CD4-positive, alpha-beta T cell treated with Interleukin-12 subunit alpha and Interleukin-12 subunit beta, for 1 hour (primary cell): ENCODE measurements at regions not wholly inside any gene's neighbourhood (a gene's known extent, or its start where the extent isn't known, plus 50 kb on each side); places are given as distances from the start of the nearest gene placed in this dataset.
"Not testable (repeated sequence)": the region's sequence is repeated elsewhere in the genome, so short reads cannot be mapped to it uniquely, and the experiment has no call there.

Experiments used
- DNase-seq: peaks from one replicate; pipeline ENCODE4 v3.0.0-alpha.2; 2020

DNA sequence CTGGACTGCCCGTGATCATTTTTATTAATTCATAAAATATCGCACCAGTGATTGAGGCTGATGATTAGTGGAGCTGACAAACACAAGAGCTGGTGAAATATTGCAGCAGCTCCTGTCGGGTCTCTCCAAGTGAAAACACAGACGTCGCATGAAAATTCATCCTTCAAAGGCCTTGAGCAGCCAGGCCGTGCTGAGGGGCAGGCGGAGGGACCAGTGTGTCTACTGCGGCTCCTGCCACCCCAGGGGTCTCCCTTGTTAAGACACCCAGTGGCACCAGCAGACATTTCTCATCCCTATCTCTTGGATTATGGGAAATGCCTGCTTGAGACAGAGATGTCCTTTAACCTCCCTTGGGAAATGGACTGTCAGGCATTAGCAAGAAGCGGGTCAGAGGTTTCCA, 289.4 kb upstream of the TLE3 start:
- no peak for DNase-seq

- DNase-seq = no peak
Measured at GRCh38 chr15:70385711-70386110, 288.0 kb upstream of the TLE3 start.

DNA sequence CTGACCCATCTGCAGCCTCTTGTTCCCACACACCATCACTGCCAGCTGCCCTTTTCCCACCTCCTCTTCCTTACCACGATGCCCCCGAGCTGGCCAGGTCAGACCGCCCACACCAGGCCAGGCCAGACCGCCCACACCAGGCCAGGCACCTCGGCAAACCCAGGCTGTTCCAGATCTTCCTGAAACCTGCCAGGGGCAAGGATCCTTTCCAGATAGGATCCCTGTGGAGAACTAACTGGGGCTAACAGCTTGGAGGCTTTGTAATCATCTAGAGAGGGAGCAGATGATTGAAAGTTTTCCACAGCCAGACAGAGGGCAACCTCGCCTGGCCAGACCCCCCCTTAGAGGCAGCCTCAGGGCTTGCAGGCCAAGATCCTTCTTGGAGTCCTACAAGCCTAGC, 287.3 kb upstream of the TLE3 start:
- DNase-seq = no peak

DNA sequence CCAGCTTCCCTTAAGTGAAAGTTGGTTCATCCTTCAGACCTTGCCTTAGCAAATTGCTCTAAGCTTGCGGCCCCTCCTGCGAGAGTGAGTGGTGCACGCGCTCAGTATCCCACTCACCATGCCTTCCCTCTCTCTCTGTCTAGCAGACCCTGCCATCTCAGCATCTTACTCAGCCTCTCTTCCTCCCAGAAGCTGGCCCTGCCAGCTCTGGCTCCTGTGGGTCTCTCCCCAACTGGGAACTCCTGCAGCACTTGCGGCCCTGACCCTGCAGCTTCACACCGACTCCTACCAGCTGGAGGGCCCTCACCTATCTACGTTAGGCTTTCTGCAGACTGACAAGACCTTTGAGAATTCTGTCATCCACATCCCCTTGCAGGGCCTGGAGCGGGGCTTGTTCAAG, 286.1 kb upstream of the TLE3 start:
- no peak for DNase-seq

GRCh38 chr15:70382762-70383458, 285.2 kb upstream of the TLE3 start:
- DNase-seq = no peak

DNA sequence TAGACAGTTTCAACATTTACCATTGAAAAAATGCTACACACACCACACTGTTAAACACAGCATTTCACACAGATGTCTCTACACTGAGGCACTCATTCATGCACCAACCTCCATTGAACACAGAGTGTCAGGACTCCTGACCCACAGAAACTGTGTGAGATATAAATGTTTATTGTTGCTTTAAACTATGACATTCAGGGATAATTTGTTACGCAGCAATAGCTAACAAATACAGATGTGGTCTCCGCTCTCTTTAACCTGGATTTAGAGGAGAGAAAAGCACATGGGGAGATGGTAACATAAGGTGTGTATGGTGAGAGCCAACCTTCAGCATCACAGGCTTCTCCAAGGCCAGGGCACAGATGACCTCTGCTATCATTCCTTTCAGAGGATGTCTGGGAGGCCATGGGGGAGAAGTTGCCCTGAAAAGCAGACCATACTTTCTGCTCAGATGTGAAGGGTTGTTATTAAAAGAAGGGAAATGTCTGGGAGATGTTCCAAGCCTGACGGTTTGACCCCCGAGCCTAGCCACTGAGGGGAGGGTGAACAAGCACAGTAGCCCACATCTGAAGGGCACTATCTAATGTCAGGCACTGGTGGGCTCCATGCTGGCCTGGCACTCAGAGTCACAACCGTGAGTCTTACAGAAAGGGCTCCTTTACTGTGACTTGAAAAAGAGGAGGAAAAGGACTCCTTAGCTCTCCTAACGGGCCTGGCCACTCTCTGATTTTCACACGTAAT, 284.5 kb upstream of the TLE3 start:
- no peak for DNase-seq

DNA sequence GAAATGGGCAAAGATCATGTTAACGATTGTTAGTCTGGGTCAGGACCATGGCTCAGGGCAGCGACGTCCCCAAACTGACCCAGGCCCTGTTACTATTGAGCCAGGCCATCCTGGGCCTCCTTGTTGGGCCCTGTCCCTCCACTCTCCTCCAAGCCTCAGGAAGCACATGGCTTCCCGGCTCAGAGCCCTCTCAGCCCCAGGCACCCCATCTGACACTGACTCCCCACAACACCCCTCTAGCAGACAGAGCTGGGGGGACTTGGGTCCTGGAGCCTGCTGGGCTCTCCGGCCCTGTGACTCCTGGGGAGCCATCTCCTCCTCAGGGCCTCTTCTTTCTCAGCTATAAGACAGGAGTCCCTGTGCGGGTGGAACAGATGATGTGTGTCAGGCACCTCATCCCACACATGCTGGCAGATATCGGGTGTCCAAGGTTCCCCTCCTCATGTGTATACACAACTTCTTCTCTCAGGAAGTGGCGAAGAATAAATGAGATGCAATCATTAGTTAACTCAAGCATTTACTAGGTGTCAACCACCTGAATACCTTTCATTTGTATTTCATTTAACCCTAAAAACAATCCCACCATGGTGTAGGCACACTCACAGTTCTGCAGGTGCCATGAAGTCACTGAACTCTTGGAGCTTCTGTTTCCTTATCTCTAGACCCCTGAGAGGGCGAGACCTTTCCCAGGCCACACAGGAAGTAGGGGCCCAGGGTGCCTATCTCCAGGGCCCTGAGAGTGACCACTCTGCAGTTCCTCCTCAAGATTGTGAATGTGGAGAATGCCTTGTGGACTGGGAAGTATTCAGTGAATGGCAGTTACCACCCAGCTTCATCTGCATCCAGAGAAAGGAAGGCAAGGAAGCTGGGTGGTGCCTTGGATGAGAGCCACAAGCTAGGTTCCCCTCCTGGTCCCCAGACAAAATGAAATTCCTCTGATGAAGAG, 282.5 kb upstream of the TLE3 start:
- no peak for DNase-seq

- no peak for DNase-seq
Measured at GRCh38 chr15:70379134-70379533, 281.4 kb upstream of the TLE3 start.

DNA sequence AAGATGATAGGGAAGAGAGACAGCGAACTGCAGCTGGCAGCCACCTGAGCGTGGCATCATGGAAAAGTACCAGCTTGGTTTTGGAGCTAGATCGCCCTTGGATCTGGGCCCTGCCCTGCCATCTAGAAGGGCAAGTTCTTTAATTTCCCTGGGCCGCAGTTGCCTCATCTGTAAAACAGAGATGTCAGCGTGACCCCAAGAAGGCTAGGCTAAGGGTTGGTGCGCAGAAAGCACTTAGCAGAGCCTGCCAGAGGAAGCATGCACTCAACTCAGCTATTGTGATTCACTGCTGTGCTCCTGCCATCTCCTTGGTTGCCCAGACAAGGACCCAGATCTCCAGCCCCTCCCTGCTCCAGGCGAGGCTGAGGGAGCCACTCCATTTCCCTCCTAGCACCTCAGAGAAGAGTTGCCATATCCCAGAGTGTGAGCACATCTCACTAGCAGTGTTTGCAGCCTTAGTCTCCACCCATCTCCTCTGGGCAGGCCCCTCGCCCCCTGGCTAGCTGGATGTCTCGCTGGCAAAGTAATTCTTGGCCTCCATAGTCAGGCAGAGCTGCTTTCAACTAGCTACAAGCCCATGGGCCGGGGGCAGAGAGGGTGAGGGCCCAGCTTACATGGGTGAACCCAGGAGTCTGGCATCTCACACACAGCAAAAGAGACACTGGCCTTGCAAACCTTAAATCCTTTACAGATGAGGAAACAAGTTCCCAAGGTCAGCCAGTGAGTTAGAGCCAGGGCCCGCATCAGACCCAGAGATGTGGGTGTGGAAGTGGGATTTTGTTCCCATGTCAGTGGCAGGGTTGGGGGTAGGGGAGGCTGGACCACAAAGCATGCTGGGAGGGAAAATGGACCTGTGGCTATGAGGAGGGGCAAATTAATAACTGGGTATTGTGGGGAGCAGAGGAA, 280.7 kb upstream of the TLE3 start:
- DNase-seq = no peak

DNA sequence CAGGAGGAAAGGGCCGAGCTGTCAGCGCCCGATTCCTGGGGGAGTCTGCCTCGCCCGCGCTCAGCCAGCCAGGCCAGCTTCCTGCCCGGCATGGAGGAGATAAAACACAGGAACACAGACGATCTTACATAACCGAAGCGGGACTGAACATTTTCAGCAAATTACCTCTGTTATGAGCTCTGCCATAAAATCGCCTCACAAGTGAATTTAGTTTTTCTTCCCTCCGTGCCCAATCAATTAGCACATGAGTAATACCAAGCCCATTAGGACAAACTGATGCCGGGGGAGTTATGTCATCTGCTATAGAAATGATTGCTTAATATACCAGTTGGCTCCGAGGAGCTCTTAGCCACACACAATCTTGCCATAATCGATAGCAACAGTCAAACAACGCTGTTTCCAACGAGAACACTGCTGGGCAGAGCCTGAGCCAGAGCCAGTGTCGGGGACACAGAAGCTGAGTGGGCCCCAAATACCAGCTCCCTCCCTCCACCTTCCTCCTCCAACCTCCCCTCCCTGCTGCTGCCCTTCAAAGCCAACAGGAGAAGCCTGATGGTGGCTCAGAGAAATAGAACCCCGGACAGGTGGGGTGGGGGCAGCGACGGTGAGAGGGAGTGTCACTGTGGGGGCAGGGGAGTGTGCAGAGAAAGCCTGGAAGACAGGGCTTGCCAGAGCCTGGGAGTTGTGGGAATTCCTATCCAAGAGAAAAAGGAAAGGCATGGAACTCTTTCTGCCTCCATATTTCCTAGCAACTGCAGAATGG, 279.4 kb upstream of the TLE3 start:
- DNase-seq = no peak

DNA sequence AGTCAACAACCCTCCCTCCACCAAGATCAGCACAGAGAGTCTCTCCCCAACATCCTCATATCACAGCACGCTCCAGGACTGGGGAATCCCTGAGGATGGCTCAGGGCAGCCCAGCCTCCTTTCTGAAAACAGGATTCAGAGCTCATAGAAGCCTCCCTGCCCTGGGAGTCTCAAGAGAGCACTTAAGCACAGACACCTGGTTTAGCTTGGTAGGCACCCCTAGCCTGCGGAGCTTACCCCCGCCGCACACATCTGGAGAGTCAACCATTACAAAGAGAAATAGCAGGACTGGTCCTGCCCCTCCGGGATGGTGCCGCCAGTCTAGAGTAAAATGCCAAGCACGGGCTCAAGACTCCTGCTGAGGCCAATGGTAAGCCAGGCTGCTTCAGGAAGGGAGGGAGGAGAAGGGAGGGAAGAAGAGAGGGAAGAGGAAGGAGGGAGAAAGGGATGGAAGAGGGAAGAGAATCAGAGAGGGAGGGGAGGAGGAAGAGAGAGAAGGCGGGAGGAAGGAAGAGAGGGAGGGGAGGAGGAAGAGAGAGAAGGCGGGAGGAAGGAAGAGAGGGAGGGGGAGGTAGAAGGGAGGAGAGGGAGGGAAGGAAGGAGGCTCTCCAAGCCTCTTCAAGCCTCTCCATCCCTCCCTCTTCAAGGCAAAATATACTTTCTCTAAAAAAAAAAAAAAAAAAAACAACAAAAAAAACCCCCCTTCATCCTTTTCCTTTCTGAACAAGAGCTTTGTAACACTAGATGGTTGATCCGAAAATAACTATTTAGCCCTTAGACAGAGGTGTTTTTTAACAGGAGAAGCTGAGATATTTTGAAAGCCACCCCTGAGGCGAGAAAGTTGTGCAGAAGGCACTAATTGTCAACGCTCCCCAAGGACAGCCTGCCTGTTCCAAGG, 278.6 kb upstream of the TLE3 start:
- no peak for DNase-seq

GRCh38 chr15:70375586-70375985, 277.9 kb upstream of the TLE3 start:
- DNase-seq = no peak

- DNase-seq = no peak
Measured at GRCh38 chr15:70375006-70375431, 277.3 kb upstream of the TLE3 start.

- no peak for DNase-seq
Measured at GRCh38 chr15:70374096-70374495, 276.4 kb upstream of the TLE3 start.

DNA sequence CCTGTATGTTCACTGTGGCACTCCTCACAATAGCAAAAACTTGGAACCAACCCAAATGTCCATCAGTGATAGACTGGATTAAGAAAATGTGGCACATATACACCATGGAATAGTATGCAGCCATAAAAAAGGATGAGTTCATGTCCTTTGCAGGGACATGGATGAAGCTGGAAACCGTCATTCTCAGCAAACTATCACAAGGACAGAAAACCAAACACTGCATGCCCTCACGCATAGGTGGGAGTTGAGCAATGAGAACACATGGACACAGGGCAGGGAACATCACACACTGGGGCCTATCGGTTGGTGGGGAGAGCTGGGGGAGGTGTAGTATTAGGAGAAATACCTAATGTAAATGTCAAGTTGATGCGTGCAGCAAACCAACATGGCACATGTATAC, 275.7 kb upstream of the TLE3 start:
- not testable (repeated sequence) for DNase-seq

DNA sequence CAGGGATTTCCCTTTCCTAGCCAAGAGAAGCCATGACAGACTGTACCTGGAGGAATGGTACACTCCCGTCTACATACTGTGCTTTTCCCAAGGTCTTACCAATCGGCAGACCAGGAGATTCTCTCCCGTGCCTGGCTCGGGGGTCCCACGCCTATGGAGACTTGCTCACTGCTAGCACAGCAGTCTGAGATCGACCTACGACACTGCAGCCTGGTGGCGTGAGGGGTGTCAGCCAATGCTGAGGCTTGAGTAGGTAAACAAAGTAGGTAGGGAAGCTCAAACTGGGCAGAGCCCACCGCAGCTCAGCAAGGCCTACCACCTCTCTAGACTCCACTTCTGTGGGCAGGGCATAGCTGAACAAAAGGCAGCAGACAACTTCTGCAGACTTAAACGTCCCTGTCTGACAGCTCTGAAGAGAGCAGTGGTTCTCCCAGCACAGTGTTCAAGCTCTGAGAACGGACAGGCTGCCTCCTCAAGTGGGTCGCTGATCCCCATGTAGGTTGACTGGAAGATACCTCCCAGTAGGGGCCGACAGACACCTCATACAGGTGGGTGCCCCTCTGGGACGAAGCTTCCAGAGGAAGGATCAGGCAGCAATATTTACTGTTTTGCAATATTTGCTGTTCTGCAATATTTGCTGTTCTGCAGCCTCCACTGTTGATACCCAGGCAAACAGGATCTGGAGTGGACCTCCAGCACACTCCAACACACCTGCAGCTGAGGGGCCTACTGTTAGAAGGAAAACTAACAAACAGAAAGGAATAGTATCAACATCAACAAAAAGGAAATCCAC, 270.4 kb upstream of the TLE3 start:
- DNase-seq = not testable (repeated sequence)

DNA sequence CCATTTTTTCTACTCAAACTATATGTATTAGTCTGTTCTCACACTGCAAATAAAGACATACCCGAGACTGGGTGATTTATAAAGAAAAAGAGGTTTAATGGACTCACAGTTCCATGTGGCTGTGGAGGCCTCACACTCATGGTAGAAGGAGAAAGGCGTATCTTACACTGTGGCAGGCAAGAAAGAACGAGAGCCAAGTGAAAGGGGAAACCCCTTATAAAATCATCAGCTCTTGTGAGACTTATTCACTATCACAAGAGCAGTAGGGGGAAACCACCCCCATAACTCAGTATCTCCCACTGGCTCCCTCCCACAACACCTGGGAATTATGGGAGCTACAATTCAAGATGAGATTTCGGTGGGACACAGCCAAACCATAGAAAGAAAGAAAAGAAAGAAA, 266.3 kb upstream of the TLE3 start:
- DNase-seq = not testable (repeated sequence)

GRCh38 chr15:70362886-70363285, 265.2 kb upstream of the TLE3 start:
- no peak for DNase-seq

- no peak for DNase-seq
Measured at GRCh38 chr15:70362350-70362749, 264.6 kb upstream of the TLE3 start.

DNA sequence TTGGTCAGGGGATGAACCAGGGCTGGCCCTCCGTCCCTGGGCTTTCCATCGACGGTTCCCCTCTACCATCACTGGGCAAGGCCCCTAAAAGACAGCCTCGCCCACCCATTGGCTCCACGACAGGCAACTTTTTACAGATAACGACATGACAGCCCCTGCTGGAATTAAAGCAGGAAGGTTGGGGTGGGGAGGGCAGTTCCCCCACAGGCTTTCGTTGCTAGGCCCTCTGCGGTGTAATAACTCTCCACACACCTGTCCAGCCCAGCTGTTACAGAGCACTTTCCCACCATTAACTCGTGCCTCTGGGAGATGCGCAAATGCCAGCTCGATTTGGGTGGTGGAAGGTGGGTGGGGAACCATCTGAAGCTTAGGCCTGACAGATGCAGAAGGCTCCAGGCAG, 264.2 kb upstream of the TLE3 start:
- no peak for DNase-seq
